ENCODE measurements at regions not wholly inside any gene's neighbourhood (a gene's known extent, or its start where the extent isn't known, plus 50 kb on each side); places are given as distances from the start of the nearest gene placed in this dataset.

GRCh38 chr4:77349796-77350195, 192.8 kb downstream of the CCNG2 start:
- TF ChIP-seq POLR2A (IDR thresholded peaks at IDR 0.05) = no peak
- TF ChIP-seq CTCF (IDR thresholded peaks at IDR 0.05) = no peak

Measured in esophagus squamous epithelium (tissue), 4 donors.